H1 (cell line): ENCODE measurements at regions not wholly inside any gene's neighbourhood (a gene's known extent, or its start where the extent isn't known, plus 50 kb on each side); places are given as distances from the start of the nearest gene placed in this dataset.

Experiments used
- BRCA1 ChIP-seq: IDR thresholded peaks from 2 replicates; pipeline ENCODE4 v1.6.1; 2012; ENCODE audit warnings: low read depth, low read length, improper control_type of control experiment
- JUND ChIP-seq: IDR thresholded peaks from 2 replicates; pipeline ENCODE4 v1.6.1; 2011; ENCODE audit warnings: mild to moderate bottlenecking, improper control_type of control experiment, low read length
- POLR2A ChIP-seq, 2 experiments: IDR thresholded peaks; 1 replicate in 1 of 2; 2 replicates in 1 of 2; pipeline ENCODE4 v1.6.1; 2011; ENCODE audit warnings: low read depth in 2 of 2, low read length in 2 of 2, mild to moderate bottlenecking in 2 of 2; ENCODE audit errors: control extremely low read depth in 1 of 2
- TF ChIP-seq, protein P1 (sequence below), 3 experiments: IDR thresholded peaks; 1 replicate in 2 of 3; 2 replicates in 1 of 3; pipeline versions ENCODE4 v1.5.1 to v1.6.1; 2011; ENCODE audit warnings: low read length in 3 of 3, mild to moderate bottlenecking in 3 of 3, inconsistent platforms in 2 of 3, low read depth in 1 of 3, moderate library complexity in 1 of 3; ENCODE audit not compliant: insufficient read depth in 1 of 3; ENCODE audit errors: control extremely low read depth in 1 of 3

DNA sequence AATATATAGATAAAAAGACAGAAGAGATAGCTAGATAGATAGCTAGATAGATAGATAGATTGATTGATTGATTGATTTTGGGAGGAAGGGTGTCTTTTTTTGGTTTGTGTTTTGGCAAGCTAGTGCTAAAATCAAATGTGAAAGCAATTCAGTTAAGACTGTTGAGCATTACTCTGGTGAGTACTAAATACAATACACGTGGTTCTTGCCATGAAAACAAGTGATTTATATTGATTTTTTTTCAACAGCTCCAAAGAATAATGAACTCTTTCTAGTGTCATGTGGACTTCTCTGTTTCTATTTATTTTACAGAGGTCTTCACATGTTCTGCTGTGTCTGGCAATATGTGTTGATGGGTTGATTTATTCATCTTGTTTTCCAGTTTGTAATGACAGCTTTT lies 172.0 kb downstream of the POU4F1 start:
- TF ChIP-seq, protein P1, sequence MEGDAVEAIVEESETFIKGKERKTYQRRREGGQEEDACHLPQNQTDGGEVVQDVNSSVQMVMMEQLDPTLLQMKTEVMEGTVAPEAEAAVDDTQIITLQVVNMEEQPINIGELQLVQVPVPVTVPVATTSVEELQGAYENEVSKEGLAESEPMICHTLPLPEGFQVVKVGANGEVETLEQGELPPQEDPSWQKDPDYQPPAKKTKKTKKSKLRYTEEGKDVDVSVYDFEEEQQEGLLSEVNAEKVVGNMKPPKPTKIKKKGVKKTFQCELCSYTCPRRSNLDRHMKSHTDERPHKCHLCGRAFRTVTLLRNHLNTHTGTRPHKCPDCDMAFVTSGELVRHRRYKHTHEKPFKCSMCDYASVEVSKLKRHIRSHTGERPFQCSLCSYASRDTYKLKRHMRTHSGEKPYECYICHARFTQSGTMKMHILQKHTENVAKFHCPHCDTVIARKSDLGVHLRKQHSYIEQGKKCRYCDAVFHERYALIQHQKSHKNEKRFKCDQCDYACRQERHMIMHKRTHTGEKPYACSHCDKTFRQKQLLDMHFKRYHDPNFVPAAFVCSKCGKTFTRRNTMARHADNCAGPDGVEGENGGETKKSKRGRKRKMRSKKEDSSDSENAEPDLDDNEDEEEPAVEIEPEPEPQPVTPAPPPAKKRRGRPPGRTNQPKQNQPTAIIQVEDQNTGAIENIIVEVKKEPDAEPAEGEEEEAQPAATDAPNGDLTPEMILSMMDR (IDR thresholded peaks at IDR 0.05; ENCODE audit: control extremely low read depth in 1 of 3, insufficient read depth in 1 of 3, low read depth in 1 of 3, low read length in 3 of 3): no peak
- TF ChIP-seq JUND (no peak), POLR2A (IDR thresholded peaks at IDR 0.05; ENCODE audit: control extremely low read depth in 1 of 2, low read depth in 2 of 2, low read length in 2 of 2) (no peak), BRCA1 (no peak)
